ENCODE measurements at regions not wholly inside any gene's neighbourhood (a gene's known extent, or its start where the extent isn't known, plus 50 kb on each side); places are given as distances from the start of the nearest gene placed in this dataset.

- H3K4me1 Mint-ChIP-seq = peaks cover 0 to 7% of the 10 kb centered on the region in 2 donors
- H3K27ac Mint-ChIP-seq = no peak overlapping the region
- H3K9me3 Mint-ChIP-seq = no peaks in the 10 kb centered on the region
- DNase-seq (no peak), ATAC-seq (replicated peaks) (no peak)
- H3K27me3 Mint-ChIP-seq = no peaks in the 10 kb centered on the region
- H3K36me3 Mint-ChIP-seq = no peaks in the 10 kb centered on the region
- H3K4me3 Mint-ChIP-seq = no peak overlapping the region
Measured at GRCh38 chr18:55795101-55795669, 207.2 kb upstream of the TCF4 start.

- Mint-ChIP-seq H3K36me3 (no peaks in the 10 kb centered on the region), H3K27me3 (no peaks in the 10 kb centered on the region), H3K4me1 (peaks cover 0 to 7% of the 10 kb centered on the region in 2 donors), H3K9me3 (peaks cover 0 to 2% of the 10 kb centered on the region in 2 donors), H3K4me3 (no peak overlapping the region), H3K27ac (no peak overlapping the region)
- no peak for ATAC-seq (replicated peaks)
- no peak for DNase-seq
Measured at GRCh38 chr18:55794288-55795052, 206.5 kb upstream of the TCF4 start.

GRCh38 chr18:55790296-55790695 is 202.3 kb upstream of the TCF4 start:
- ATAC-seq (replicated peaks) = no peak
- H3K4me3 Mint-ChIP-seq = no peak overlapping the region
- no peaks in the 10 kb centered on the region for H3K27me3 Mint-ChIP-seq
- peaks cover 0 to 5% of the 10 kb centered on the region in 2 donors for H3K4me1 Mint-ChIP-seq
- no peak overlapping the region for H3K27ac Mint-ChIP-seq
- H3K9me3 Mint-ChIP-seq = peaks cover 0 to 4% of the 10 kb centered on the region in 2 donors
- DNase-seq = no peak
- no peaks in the 10 kb centered on the region for H3K36me3 Mint-ChIP-seq

- no peak for ATAC-seq (replicated peaks)
- no peaks in the 10 kb centered on the region for H3K27me3 Mint-ChIP-seq
Measured at GRCh38 chr18:55787536-55788073, 199.6 kb upstream of the TCF4 start.

GRCh38 chr18:55786651-55787272 is 198.8 kb upstream of the TCF4 start:
- H3K9me3 Mint-ChIP-seq = peaks cover 0 to 4% of the 10 kb centered on the region in 2 donors
- no peak overlapping the region for H3K4me3 Mint-ChIP-seq
- ATAC-seq (replicated peaks) (no peak), DNase-seq (no peak)
- no peaks in the 10 kb centered on the region for H3K36me3 Mint-ChIP-seq
- H3K27me3 Mint-ChIP-seq = no peaks in the 10 kb centered on the region
- H3K27ac Mint-ChIP-seq = no peak overlapping the region
- H3K4me1 Mint-ChIP-seq = peaks cover 0 to 2% of the 10 kb centered on the region in 2 donors

More at GRCh38 chr18:55787536-55788073, 199.6 kb upstream of the TCF4 start:
- Mint-ChIP-seq H3K4me1 (peaks cover 0 to 2% of the 10 kb centered on the region in 2 donors), H3K27ac (no peak overlapping the region), H3K36me3 (no peaks in the 10 kb centered on the region), H3K9me3 (peaks cover 0 to 4% of the 10 kb centered on the region in 2 donors), H3K4me3 (no peak overlapping the region)
- DNase-seq = no peak

- H3K27ac Mint-ChIP-seq = no peak overlapping the region
- H3K9me3 Mint-ChIP-seq = peaks cover 0 to 2% of the 10 kb centered on the region in 2 donors
- ATAC-seq (replicated peaks) (no peak), DNase-seq (no peak)
- no peak overlapping the region for H3K4me3 Mint-ChIP-seq
- no peaks in the 10 kb centered on the region for H3K36me3 Mint-ChIP-seq
- H3K27me3 Mint-ChIP-seq = no peaks in the 10 kb centered on the region
- H3K4me1 Mint-ChIP-seq = peaks cover 7 to 18% of the 10 kb centered on the region in 2 donors
Measured at GRCh38 chr18:55783921-55784320, 195.9 kb upstream of the TCF4 start.

- DNase-seq (no peak), ATAC-seq (replicated peaks) (no peak)
- Mint-ChIP-seq H3K9me3 (no peaks in the 10 kb centered on the region), H3K27me3 (no peaks in the 10 kb centered on the region), H3K27ac (no peak overlapping the region), H3K36me3 (no peaks in the 10 kb centered on the region), H3K4me3 (no peak overlapping the region), H3K4me1 (peaks cover 10 to 22% of the 10 kb centered on the region in 2 donors)
Measured at GRCh38 chr18:55781481-55781957, 193.5 kb upstream of the TCF4 start.

GRCh38 chr18:55780586-55781071 is 192.6 kb upstream of the TCF4 start:
- DNase-seq = no peak
- ATAC-seq (replicated peaks) = peak; percentile 57
- peaks cover 10 to 22% of the 10 kb centered on the region in 2 donors for H3K4me1 Mint-ChIP-seq

GRCh38 chr18:55779691-55780585 is 191.9 kb upstream of the TCF4 start:
- Mint-ChIP-seq H3K9me3 (no peaks in the 10 kb centered on the region), H3K4me1 (peaks cover 10 to 22% of the 10 kb centered on the region in 2 donors), H3K36me3 (no peaks in the 10 kb centered on the region), H3K4me3 (peak overlapping the region; percentile 80 to 86), H3K27ac (peak overlapping the region; percentile 83), H3K27me3 (no peaks in the 10 kb centered on the region)
- peak; percentile 77 to 80 for ATAC-seq (replicated peaks)
- peak; percentile 28 for DNase-seq

More at GRCh38 chr18:55780586-55781071, 192.6 kb upstream of the TCF4 start:
- Mint-ChIP-seq H3K27ac (peak overlapping the region; percentile 83), H3K36me3 (no peaks in the 10 kb centered on the region), H3K27me3 (no peaks in the 10 kb centered on the region), H3K4me3 (peak overlapping the region; percentile 80 to 86), H3K9me3 (no peaks in the 10 kb centered on the region)

- no peaks in the 10 kb centered on the region for H3K9me3 Mint-ChIP-seq
Measured at GRCh38 chr18:55778788-55779690, 191.0 kb upstream of the TCF4 start.

GRCh38 chr18:55777666-55778304 is 189.8 kb upstream of the TCF4 start:
- Mint-ChIP-seq H3K27ac (no peak overlapping the region), H3K4me1 (peaks cover 10 to 22% of the 10 kb centered on the region in 2 donors), H3K27me3 (no peaks in the 10 kb centered on the region), H3K9me3 (no peaks in the 10 kb centered on the region), H3K4me3 (no peak overlapping the region), H3K36me3 (no peaks in the 10 kb centered on the region)
- DNase-seq (no peak), ATAC-seq (replicated peaks) (no peak)

More at GRCh38 chr18:55778788-55779690, 191.0 kb upstream of the TCF4 start:
- ATAC-seq (replicated peaks) (peak; percentile 35 to 44), DNase-seq (no peak)
- Mint-ChIP-seq H3K27ac (peak overlapping the region; percentile 73), H3K4me1 (peaks cover 10 to 22% of the 10 kb centered on the region in 2 donors), H3K4me3 (peak overlapping the region; percentile 74 to 86), H3K27me3 (no peaks in the 10 kb centered on the region), H3K36me3 (no peaks in the 10 kb centered on the region)

- Mint-ChIP-seq H3K36me3 (no peaks in the 10 kb centered on the region), H3K27me3 (no peaks in the 10 kb centered on the region), H3K4me3 (no peak overlapping the region), H3K9me3 (no peaks in the 10 kb centered on the region), H3K27ac (no peak overlapping the region), H3K4me1 (peaks cover 9 to 16% of the 10 kb centered on the region in 2 donors)
- ATAC-seq (replicated peaks) (no peak), DNase-seq (no peak)
Measured at GRCh38 chr18:55775972-55776371, 188.0 kb upstream of the TCF4 start.

Measured in stimulated activated naive B cell treated with anti-CD40 and anti-IgM and Interleukin-4, amounts not matched to agents 10 μg/mL and 1 μg/mL and 100 μg/mL, for 72 hours (primary cell).